Jurkat, Clone E6-1 (cell line): ENCODE measurements at regions not wholly inside any gene's neighbourhood (a gene's known extent, or its start where the extent isn't known, plus 50 kb on each side); places are given as distances from the start of the nearest gene placed in this dataset.

Experiments
- DNase-seq: peaks from one replicate; pipeline ENCODE4 v3.0.0-alpha.2; 2011; ENCODE audit warnings: low read depth, low spot score
- H3K4me3 ChIP-seq: 2 replicates; pipeline ENCODE4 v1.5.1; 2011; ENCODE audit warnings: mild to moderate bottlenecking, low read length, control low read depth, moderate library complexity

GRCh38 chr15:39365873-39366272 lies 215.0 kb upstream of the THBS1 start:
- DNase-seq, result no peak
- H3K4me3 ChIP-seq, result no peak overlapping the region

- H3K4me3 ChIP-seq, result no peak overlapping the region
- no peak for DNase-seq
Observed at GRCh38 chr15:39367596-39367995, 213.3 kb upstream of the THBS1 start.

GRCh38 chr15:39369768-39370167 lies 211.1 kb upstream of the THBS1 start:
- H3K4me3 ChIP-seq, result no peak overlapping the region
- DNase-seq, result no peak

- no peak overlapping the region for H3K4me3 ChIP-seq
- no peak for DNase-seq
Observed at GRCh38 chr15:39376371-39376909, 204.4 kb upstream of the THBS1 start.

- no peak for DNase-seq
- H3K4me3 ChIP-seq, result no peak overlapping the region
Observed at GRCh38 chr15:39381517-39381916, 199.4 kb upstream of the THBS1 start.

- no peak for DNase-seq
- H3K4me3 ChIP-seq, result no peak overlapping the region
Observed at GRCh38 chr15:39388118-39388517, 192.8 kb upstream of the THBS1 start.

GRCh38 chr15:39391230-39391629 lies 189.6 kb upstream of the THBS1 start:
- DNase-seq, result no peak
- H3K4me3 ChIP-seq, result no peak overlapping the region

GRCh38 chr15:39392469-39393047 lies 188.3 kb upstream of the THBS1 start:
- DNase-seq, result no peak
- H3K4me3 ChIP-seq, result no peak overlapping the region

- H3K4me3 ChIP-seq, result no peak overlapping the region
- no peak for DNase-seq
Observed at GRCh38 chr15:39393575-39394335, 187.1 kb upstream of the THBS1 start.

- no peak for DNase-seq
- no peak overlapping the region for H3K4me3 ChIP-seq
Observed at GRCh38 chr15:39394496-39394895, 186.4 kb upstream of the THBS1 start.

- DNase-seq, result no peak
- H3K4me3 ChIP-seq, result no peak overlapping the region
Observed at GRCh38 chr15:39396979-39397615, 183.8 kb upstream of the THBS1 start.

- no peak overlapping the region for H3K4me3 ChIP-seq
- DNase-seq, result peak; percentile 44
Observed at GRCh38 chr15:39397883-39398282, 183.0 kb upstream of the THBS1 start.

- DNase-seq, result no peak
- H3K4me3 ChIP-seq, result no peak overlapping the region
Observed at GRCh38 chr15:39399600-39399999, 181.3 kb upstream of the THBS1 start.

GRCh38 chr15:39400002-39400401 lies 180.9 kb upstream of the THBS1 start:
- no peak overlapping the region for H3K4me3 ChIP-seq
- DNase-seq, result no peak

GRCh38 chr15:39400821-39401550 lies 179.9 kb upstream of the THBS1 start:
- no peak overlapping the region for H3K4me3 ChIP-seq
- DNase-seq, result no peak

GRCh38 chr15:39403640-39404117 lies 177.2 kb upstream of the THBS1 start:
- H3K4me3 ChIP-seq, result no peak overlapping the region
- no peak for DNase-seq

- no peak for DNase-seq
- H3K4me3 ChIP-seq, result no peak overlapping the region
Observed at GRCh38 chr15:39404767-39405181, 176.1 kb upstream of the THBS1 start.

- no peak overlapping the region for H3K4me3 ChIP-seq
- DNase-seq, result no peak
Observed at GRCh38 chr15:39406485-39406884, 174.4 kb upstream of the THBS1 start.

GRCh38 chr15:39407116-39407515 lies 173.8 kb upstream of the THBS1 start:
- no peak overlapping the region for H3K4me3 ChIP-seq
- DNase-seq, result no peak
